ENCODE measurements at regions not wholly inside any gene's neighbourhood (a gene's known extent, or its start where the extent isn't known, plus 50 kb on each side); places are given as distances from the start of the nearest gene placed in this dataset.

DNA sequence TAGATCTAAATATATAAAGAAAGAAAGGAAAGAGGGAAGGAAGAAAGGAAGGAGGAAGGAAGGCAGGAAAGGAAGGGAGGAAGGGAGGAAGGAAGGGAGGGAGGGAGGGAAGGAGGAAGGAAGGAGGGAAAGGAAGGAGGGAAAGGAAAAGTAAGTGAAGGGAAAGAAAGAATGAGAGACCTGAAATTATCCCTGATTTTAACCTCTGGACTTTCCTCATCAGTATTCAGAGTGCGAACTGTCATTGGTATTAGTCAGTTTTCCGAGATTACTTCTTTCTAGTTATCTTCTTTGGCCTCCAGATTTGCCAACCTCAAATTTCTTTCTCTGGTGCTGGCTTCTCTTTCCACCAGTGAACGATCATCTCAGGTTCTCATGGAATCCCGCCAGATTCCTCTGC, 215.5 kb upstream of the FN1 start:
- no peak for DNase-seq (ENCODE audit: extremely low read depth in 1 of 4, low spot score in 3 of 4)
- H4K20me1 ChIP-seq (replicated peaks; ENCODE audit: control insufficient read depth, insufficient read depth, low read length): no peaks in the 10 kb centered on the region
- TF ChIP-seq, protein P1, sequence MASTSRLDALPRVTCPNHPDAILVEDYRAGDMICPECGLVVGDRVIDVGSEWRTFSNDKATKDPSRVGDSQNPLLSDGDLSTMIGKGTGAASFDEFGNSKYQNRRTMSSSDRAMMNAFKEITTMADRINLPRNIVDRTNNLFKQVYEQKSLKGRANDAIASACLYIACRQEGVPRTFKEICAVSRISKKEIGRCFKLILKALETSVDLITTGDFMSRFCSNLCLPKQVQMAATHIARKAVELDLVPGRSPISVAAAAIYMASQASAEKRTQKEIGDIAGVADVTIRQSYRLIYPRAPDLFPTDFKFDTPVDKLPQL (IDR thresholded peaks at IDR 0.05; ENCODE audit: extremely low read depth, insufficient read length): no peak
- TF ChIP-seq SREBF1 (IDR thresholded peaks at IDR 0.05; ENCODE audit: borderline replicate concordance, low read depth, low read length): no peak
- TF ChIP-seq SMAD4 (CRISPR knock-in tag; conservative IDR thresholded peaks at IDR 0.05): no peak
- TF ChIP-seq MBD2 (IDR thresholded peaks at IDR 0.05; ENCODE audit: borderline replicate concordance, low read depth): no peak
- TF ChIP-seq PCBP2 (IDR thresholded peaks at IDR 0.05; ENCODE audit: low read depth, low read length, poor library complexity, severe bottlenecking): peak; percentile 77
- no peak for TF ChIP-seq GABPB2 (CRISPR knock-in tag; conservative IDR thresholded peaks at IDR 0.05)
- no peaks in the 10 kb centered on the region for H3K36me3 ChIP-seq (ENCODE audit: control insufficient read depth, insufficient read depth, low read length)
- H3K4me3 ChIP-seq: no peak overlapping the region
- H3K4me1 ChIP-seq (replicated peaks in 1 of 2; ENCODE audit: control insufficient read depth in 2 of 2, insufficient read depth in 2 of 2, low read length in 2 of 2): peaks cover 0 to 3% of the 10 kb centered on the region in 2 experiments; a peak in 2 of 5 replicates
- no peak overlapping the region for H2AFZ ChIP-seq (ENCODE audit: low read depth, low read length)
- ChIA-PET CTCF (ENCODE audit: low intra/inter-chr PET ratio) (no interaction called here), POLR2A (no interaction called here)
- H3K4me2 ChIP-seq (ENCODE audit: insufficient read depth, low read length): no peak overlapping the region
- no peak overlapping the region for H3K27ac ChIP-seq (ENCODE audit: extremely low read depth, low read depth, low read length)
- H3K9me1 ChIP-seq (ENCODE audit: control insufficient read depth, insufficient read depth, low read length): no peaks in the 10 kb centered on the region
- no TSS peak for BruUV-seq (replicated peaks)
- no peak for FAIRE-seq
- in situ Hi-C loops (cut with MboI): no loop called here
- 80% methylated on average over 4 of the region's 4 CpGs for WGBS (ENCODE audit: insufficient coverage, low coverage, missing lambda C conversion rate)
- intact Hi-C loops (cut with micrococcal nuclease): no loop called here
- H3K9me3 ChIP-seq (replicated peaks; ENCODE audit: control insufficient read depth, insufficient read depth, low read depth, low read length): no peaks in the 10 kb centered on the region
- ATAC-seq: no peak
- no peaks in the 10 kb centered on the region for H3K27me3 ChIP-seq (ENCODE audit: control insufficient read depth in 2 of 2, insufficient read depth in 2 of 2, low read length in 2 of 2)
- no peaks in the 10 kb centered on the region for H3K79me2 ChIP-seq (ENCODE audit: control insufficient read depth, insufficient read depth, low read length)
- no peak overlapping the region for H3K9ac ChIP-seq (ENCODE audit: insufficient read depth in 1 of 2, low read depth in 2 of 2, low read length in 2 of 2)
